Liver (tissue), 3 donors: ENCODE measurements at regions not wholly inside any gene's neighbourhood (a gene's known extent, or its start where the extent isn't known, plus 50 kb on each side); places are given as distances from the start of the nearest gene placed in this dataset.
"Not testable (repeated sequence)": the region's sequence is repeated elsewhere in the genome, so short reads cannot be mapped to it uniquely, and the experiment has no call there.

Experiments used
- EGR1 ChIP-seq, 2 donors: IDR thresholded peaks; 2 replicates each; pipeline ENCODE4 v1.6.1; 2016 to 2018; ENCODE audit warnings: antibody characterized with exemption in 2 of 2, low read depth in 2 of 2
- FOXA1 ChIP-seq: IDR thresholded peaks from 2 replicates; pipeline ENCODE4 v1.6.1; 2016; ENCODE audit warnings: antibody characterized with exemption
- FOXA2 ChIP-seq: IDR thresholded peaks from 2 replicates; pipeline ENCODE4 v1.6.1; 2016; ENCODE audit warnings: antibody characterized with exemption
- GABPA ChIP-seq, 2 donors: IDR thresholded peaks in 1 of 2; conservative IDR thresholded peaks in 1 of 2; 2 replicates each; pipeline ENCODE4 v1.6.1; 2016; ENCODE audit warnings: antibody characterized with exemption in 2 of 2, mild to moderate bottlenecking in 1 of 2, moderate library complexity in 1 of 2
- HNF4A ChIP-seq, 2 donors: conservative IDR thresholded peaks; 2 replicates each; pipeline ENCODE4 v1.6.1; 2016; ENCODE audit warnings: antibody characterized with exemption in 2 of 2, mild to moderate bottlenecking in 2 of 2
- JUND ChIP-seq, 2 donors: IDR thresholded peaks; 2 replicates each; pipeline ENCODE4 v1.6.1; 2016; ENCODE audit warnings: antibody characterized with exemption in 2 of 2
- NR2F2 ChIP-seq: IDR thresholded peaks from 2 replicates; pipeline ENCODE4 v1.6.1; 2016; ENCODE audit warnings: antibody characterized with exemption
- RAD21 ChIP-seq, 2 donors: IDR thresholded peaks; 2 replicates each; pipeline ENCODE4 v1.6.1; 2016; ENCODE audit warnings: antibody characterized with exemption in 2 of 2, mild to moderate bottlenecking in 2 of 2
- SP1 ChIP-seq: IDR thresholded peaks from 2 replicates; pipeline ENCODE4 v1.6.1; 2018; ENCODE audit warnings: antibody characterized with exemption, mild to moderate bottlenecking
- TAF1 ChIP-seq: conservative IDR thresholded peaks from 2 replicates; pipeline ENCODE4 v1.6.1; 2016; ENCODE audit warnings: antibody characterized with exemption, mild to moderate bottlenecking
- TF ChIP-seq, protein P1 (sequence below): fragments of 150-350 bp; IDR thresholded peaks from 2 replicates; pipeline ENCODE4 v1.5.1; 2017; ENCODE audit warnings: improper control_type of control experiment, low read depth, low read length; ENCODE audit not compliant: missing input control
- TF ChIP-seq, protein P2 (sequence below): IDR thresholded peaks from 2 replicates; pipeline ENCODE4 v1.6.1; 2016; ENCODE audit warnings: antibody characterized with exemption
- TF ChIP-seq, protein P3 (sequence below): IDR thresholded peaks from 2 replicates; pipeline ENCODE4 v1.6.1; 2016; ENCODE audit warnings: antibody characterized with exemption, mild to moderate bottlenecking
- TF ChIP-seq, protein P4 (sequence below): IDR thresholded peaks from 2 replicates; pipeline ENCODE4 v1.6.1; 2016; ENCODE audit warnings: antibody characterized with exemption
- donor health status: healthy.
- donor health status: healthy.

DNA sequence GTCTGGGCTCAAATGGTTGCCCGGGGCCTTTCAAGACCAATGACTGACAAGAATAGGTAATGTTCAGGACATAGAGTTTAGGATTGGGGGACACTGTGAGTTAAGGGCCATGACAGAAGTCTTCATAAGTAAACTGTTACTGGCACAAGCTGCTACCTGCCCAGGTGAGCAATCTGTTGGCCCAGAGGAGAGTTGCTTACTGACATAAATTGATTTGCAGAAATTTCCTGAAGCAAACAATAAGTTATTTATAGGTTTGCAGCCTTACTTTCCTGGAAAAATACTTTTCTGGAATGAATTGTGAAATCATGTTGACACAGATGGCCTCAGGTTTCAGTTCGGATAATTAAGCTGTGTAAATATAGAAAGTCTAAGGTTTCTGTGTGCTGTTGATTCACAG lies 202.8 kb upstream of the C1QTNF3 start:
- TF ChIP-seq, protein P1, sequence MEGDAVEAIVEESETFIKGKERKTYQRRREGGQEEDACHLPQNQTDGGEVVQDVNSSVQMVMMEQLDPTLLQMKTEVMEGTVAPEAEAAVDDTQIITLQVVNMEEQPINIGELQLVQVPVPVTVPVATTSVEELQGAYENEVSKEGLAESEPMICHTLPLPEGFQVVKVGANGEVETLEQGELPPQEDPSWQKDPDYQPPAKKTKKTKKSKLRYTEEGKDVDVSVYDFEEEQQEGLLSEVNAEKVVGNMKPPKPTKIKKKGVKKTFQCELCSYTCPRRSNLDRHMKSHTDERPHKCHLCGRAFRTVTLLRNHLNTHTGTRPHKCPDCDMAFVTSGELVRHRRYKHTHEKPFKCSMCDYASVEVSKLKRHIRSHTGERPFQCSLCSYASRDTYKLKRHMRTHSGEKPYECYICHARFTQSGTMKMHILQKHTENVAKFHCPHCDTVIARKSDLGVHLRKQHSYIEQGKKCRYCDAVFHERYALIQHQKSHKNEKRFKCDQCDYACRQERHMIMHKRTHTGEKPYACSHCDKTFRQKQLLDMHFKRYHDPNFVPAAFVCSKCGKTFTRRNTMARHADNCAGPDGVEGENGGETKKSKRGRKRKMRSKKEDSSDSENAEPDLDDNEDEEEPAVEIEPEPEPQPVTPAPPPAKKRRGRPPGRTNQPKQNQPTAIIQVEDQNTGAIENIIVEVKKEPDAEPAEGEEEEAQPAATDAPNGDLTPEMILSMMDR, result not testable (repeated sequence)
- TF ChIP-seq EGR1 (IDR thresholded peaks at IDR 0.05; ENCODE audit: low read depth in 2 of 2), result peak in 1 of 2 donors; percentile 22
- TF ChIP-seq TAF1; GABPA (IDR thresholded peaks at IDR 0.05 in 1 of 2, conservative IDR thresholded peaks at IDR 0.05 in 1 of 2); RAD21 (IDR thresholded peaks at IDR 0.05); NR2F2: not testable (repeated sequence)
- TF ChIP-seq JUND (IDR thresholded peaks at IDR 0.05), result peak in 1 of 2 donors; percentile 58
- TF ChIP-seq, protein P2, sequence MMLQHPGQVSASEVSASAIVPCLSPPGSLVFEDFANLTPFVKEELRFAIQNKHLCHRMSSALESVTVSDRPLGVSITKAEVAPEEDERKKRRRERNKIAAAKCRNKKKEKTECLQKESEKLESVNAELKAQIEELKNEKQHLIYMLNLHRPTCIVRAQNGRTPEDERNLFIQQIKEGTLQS, result not testable (repeated sequence)
- TF ChIP-seq, protein P3, sequence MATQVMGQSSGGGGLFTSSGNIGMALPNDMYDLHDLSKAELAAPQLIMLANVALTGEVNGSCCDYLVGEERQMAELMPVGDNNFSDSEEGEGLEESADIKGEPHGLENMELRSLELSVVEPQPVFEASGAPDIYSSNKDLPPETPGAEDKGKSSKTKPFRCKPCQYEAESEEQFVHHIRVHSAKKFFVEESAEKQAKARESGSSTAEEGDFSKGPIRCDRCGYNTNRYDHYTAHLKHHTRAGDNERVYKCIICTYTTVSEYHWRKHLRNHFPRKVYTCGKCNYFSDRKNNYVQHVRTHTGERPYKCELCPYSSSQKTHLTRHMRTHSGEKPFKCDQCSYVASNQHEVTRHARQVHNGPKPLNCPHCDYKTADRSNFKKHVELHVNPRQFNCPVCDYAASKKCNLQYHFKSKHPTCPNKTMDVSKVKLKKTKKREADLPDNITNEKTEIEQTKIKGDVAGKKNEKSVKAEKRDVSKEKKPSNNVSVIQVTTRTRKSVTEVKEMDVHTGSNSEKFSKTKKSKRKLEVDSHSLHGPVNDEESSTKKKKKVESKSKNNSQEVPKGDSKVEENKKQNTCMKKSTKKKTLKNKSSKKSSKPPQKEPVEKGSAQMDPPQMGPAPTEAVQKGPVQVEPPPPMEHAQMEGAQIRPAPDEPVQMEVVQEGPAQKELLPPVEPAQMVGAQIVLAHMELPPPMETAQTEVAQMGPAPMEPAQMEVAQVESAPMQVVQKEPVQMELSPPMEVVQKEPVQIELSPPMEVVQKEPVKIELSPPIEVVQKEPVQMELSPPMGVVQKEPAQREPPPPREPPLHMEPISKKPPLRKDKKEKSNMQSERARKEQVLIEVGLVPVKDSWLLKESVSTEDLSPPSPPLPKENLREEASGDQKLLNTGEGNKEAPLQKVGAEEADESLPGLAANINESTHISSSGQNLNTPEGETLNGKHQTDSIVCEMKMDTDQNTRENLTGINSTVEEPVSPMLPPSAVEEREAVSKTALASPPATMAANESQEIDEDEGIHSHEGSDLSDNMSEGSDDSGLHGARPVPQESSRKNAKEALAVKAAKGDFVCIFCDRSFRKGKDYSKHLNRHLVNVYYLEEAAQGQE, result peak; percentile 37
- TF ChIP-seq FOXA2, result peak; percentile 94
- peak; percentile 90 for TF ChIP-seq FOXA1
- TF ChIP-seq HNF4A (conservative IDR thresholded peaks at IDR 0.05), result peak; percentile 45 to 53
- TF ChIP-seq, protein P4, sequence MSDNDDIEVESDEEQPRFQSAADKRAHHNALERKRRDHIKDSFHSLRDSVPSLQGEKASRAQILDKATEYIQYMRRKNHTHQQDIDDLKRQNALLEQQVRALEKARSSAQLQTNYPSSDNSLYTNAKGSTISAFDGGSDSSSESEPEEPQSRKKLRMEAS, result peak; percentile 29
- TF ChIP-seq SP1, result peak; percentile 41
